ENCODE measurements at regions not wholly inside any gene's neighbourhood (a gene's known extent, or its start where the extent isn't known, plus 50 kb on each side); places are given as distances from the start of the nearest gene placed in this dataset.

- DNase-seq (ENCODE audit: low read depth): no peak
Observed at GRCh38 chr7:136072447-136072846, 95.3 kb upstream of the MTPN start.

- no peak for DNase-seq (ENCODE audit: low read depth)
Observed at GRCh38 chr7:136070736-136071505, 93.8 kb upstream of the MTPN start.

- no peak for DNase-seq (ENCODE audit: low read depth)
Observed at GRCh38 chr7:136069840-136070529, 92.8 kb upstream of the MTPN start.

- no peak for DNase-seq (ENCODE audit: low read depth)
Observed at GRCh38 chr7:136067277-136067676, 90.1 kb upstream of the MTPN start.

- DNase-seq (ENCODE audit: low read depth): no peak
Observed at GRCh38 chr7:136066304-136067143, 89.4 kb upstream of the MTPN start.

- DNase-seq (ENCODE audit: low read depth): no peak
Observed at GRCh38 chr7:136064627-136065237, 87.6 kb upstream of the MTPN start.

- DNase-seq (ENCODE audit: low read depth): no peak
Observed at GRCh38 chr7:136064081-136064480, 86.9 kb upstream of the MTPN start.

GRCh38 chr7:136063326-136063666, 86.1 kb upstream of the MTPN start:
- no peak for DNase-seq (ENCODE audit: low read depth)

- no peak for DNase-seq (ENCODE audit: low read depth)
Observed at GRCh38 chr7:136062625-136063325, 85.6 kb upstream of the MTPN start.

GRCh38 chr7:136061433-136061832, 84.3 kb upstream of the MTPN start:
- DNase-seq (ENCODE audit: low read depth): no peak

- DNase-seq (ENCODE audit: low read depth): no peak
Observed at GRCh38 chr7:136058546-136058945, 81.4 kb upstream of the MTPN start.

- no peak for DNase-seq (ENCODE audit: low read depth)
Observed at GRCh38 chr7:136057509-136057908, 80.3 kb upstream of the MTPN start.

GRCh38 chr7:136056651-136057231, 79.6 kb upstream of the MTPN start:
- DNase-seq (ENCODE audit: low read depth): no peak

GRCh38 chr7:136055266-136055665, 78.1 kb upstream of the MTPN start:
- DNase-seq (ENCODE audit: low read depth): no peak

GRCh38 chr7:136053689-136054485, 76.7 kb upstream of the MTPN start:
- no peak for DNase-seq (ENCODE audit: low read depth)

- DNase-seq (ENCODE audit: low read depth): no peak
Observed at GRCh38 chr7:136051203-136051928, 74.2 kb upstream of the MTPN start.

- no peak for DNase-seq (ENCODE audit: low read depth)
Observed at GRCh38 chr7:136050462-136050847, 73.3 kb upstream of the MTPN start.

- DNase-seq (ENCODE audit: low read depth): no peak
Observed at GRCh38 chr7:136049818-136050461, 72.8 kb upstream of the MTPN start.

GRCh38 chr7:136049117-136049516, 72.0 kb upstream of the MTPN start:
- no peak for DNase-seq (ENCODE audit: low read depth)
